GM18499 (cell line): ENCODE measurements at regions not wholly inside any gene's neighbourhood (a gene's known extent, or its start where the extent isn't known, plus 50 kb on each side); places are given as distances from the start of the nearest gene placed in this dataset.
A peak's percentile ranks its signal among the peaks of the same experiment; 100 is the strongest.

ENCODE experiments used
- ATAC-seq: cut with Tn5 transposase; IDR thresholded peaks from one replicate; pipeline ENCODE4 v1.9.1; 2021; ENCODE audit warnings: moderate number of reproducible peaks; ENCODE audit not compliant: insufficient read depth, unreplicated experiment

DNA sequence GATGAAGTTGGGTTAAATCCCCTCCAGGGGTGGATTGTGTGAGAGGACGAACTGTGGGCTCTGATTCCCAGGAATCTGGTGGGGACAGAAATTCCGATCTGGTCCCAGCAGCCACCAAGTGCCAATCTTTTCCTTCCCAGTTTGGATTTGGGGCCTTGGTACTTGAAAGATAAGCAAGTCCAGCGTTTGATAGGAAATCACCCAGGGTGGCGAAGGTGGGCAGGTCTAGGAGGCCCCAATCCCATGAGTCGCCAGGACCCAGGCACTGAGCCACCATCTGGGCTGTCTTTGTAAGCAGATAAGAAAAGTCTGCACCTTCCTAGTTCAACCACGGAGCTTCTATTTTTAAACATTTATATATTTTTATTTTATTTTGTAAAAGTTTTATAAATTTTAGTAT is 122.6 kb upstream of the LSM8 start:
- no peak for ATAC-seq

DNA sequence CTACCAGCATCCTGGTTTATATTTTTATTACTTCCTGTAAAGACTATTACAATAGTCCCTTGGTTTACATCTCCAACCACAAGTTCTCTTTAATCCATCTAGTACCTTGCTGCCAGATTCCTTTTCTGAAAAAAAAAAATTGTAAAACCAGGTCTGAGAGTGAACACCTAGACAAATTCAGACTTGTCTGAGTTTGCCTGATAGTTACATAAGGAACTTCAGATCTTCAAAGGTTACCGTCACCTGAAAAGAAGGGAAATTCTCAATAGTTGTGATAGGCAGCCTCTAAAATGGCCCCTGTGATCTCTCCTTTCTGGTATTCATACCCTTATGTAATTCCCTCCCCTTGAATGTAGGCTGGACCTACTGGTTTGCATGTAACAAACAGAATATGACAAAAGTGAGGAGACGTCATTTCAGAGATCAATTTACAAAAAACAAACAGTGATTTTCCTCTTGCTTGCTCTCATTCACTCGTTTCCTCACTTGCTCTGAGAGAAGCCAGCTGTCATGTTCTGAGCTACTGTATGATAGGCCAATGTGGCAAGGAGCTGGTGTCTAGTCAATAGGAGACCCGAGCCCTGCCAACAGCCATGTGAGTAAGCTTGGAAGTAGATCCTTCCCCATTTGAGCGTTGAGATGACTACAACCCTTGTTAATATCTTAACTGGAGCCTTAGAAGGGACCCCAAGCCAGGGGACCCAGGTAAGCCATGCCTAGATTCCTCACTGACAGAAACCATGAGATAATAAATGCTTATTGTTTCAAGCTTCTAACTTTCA is 110.9 kb upstream of the LSM8 start:
- ATAC-seq: no peak

DNA sequence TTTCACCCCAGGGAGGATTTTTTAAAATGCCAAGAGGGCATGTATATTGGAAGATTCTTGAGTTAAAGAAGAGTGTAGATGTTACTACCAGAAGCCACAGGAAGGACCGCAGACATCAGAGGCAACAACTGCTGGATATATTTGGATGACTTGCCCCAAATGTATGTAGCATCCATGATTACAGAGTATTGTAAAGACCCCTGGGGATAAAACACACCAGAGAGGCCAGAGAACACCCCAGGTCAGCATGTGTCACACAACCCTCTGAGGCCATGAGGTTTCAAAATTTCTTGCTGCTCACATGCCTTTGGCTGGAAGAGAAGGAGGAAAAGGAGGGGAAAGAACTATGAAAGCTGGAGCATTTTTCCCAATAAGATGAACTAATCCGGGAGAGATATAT is 108.0 kb upstream of the LSM8 start:
- no peak for ATAC-seq

DNA sequence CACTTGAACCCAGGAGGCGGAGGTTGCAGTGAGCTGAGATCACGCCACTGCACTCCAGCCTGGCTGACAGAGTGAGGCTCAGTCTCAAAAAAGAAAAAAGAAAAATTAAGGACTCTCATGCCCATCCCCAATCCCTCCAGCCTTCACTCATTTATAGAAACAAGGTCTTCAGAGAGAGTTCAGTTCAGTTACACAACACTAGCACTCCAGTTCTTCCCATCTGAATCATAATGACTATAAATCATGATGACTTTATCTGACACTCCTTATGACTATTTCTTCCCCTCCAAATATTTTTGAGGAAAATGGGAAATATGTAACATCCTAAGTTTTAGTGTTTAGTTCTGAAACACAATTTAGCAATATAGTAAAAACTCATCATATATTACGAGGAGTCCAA is 107.4 kb upstream of the LSM8 start:
- no peak for ATAC-seq

DNA sequence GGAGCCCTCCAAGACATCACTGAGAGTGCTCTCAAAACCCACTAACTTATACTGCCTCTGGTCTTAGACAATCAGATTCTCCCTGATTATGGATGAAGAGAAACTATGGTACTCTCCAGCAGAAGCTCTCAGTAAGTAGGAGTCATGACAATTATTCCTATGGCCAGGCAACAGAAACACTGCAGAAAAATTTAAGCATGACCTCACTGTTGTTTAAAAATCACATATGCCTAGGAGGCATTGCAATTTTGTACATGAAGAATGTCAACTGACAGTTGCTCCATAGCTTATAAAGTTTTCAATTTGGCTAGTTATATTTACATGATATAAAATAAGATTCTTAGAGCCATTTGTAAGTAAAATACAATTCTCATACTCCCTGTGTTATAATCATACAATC is 105.9 kb upstream of the LSM8 start:
- ATAC-seq: no peak

DNA sequence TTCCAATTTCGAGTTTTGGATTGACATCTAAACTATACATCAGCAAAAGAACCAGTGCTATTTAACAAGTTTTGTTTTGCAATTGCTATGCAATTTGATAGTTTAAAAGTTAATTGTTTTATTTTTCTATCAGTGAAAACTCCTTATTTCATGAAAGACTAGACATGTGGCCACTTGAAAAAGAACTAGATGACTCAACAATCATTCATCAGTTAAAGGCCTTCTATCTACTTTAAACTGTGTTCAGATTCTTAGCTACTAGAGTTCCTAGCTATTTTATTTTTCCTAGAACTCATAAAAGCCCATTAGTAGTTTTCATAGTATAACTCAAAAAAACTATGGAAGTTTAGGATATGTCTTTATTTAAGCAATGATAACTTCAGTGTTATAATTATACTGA is 104.6 kb upstream of the LSM8 start:
- no peak for ATAC-seq

DNA sequence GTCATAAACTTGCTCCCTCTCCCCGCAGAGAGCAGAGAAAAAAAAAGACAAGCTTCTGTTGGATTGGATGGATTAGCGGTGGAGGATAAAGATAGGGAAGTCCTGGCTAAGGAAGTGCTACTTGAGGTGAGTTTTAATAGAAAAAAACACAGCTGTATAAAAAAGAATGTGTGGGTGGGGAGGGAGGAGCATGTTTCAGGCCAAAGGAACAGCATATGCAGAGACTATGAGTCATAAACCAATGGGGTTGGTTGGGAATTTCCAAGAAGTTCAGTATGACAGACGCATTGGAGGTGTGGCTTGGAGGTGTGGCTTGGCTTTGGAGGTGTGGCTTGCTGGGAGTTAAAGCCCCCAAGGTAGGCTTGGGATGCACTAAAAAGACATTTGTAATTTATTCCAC is 103.0 kb upstream of the LSM8 start:
- ATAC-seq: peak; percentile 96

DNA sequence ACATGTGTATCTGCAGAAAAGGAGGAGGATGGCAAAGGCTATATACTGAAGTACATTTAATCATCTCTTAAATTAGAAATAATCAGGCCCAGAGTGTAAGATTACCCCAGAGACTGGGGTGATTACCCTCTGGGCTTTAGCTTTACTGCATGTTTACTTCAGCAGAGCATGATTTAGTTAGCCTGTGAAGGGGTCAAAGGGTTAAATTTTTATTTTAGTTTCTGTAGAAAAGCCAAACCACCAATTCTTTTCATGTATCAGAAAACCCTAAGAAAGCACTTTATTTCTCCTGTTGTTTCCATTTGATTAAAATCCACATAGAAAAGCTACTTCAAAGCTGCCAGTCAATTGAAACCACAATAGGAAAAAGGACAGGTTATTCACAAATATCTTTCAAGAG is 101.5 kb upstream of the LSM8 start:
- no peak for ATAC-seq

DNA sequence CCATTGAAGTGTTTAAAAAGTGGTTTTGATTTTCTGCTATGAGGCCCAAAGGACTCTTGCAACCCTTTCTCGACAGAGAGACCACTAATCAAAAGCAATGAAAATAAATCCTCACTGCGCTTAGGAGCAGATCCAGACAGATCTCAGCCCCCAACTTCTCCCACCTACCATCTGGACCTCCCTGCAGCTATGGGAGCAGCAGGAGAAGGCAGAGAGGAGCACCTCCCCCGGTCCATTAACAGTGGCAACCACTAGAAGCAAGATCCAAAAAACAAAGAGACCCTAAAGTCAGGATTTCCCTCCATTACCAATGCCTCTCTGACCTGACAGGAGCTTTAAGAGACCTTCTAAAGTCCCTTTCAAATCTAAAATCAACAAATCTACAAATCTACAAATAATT is 99.0 kb upstream of the LSM8 start:
- ATAC-seq: no peak

DNA sequence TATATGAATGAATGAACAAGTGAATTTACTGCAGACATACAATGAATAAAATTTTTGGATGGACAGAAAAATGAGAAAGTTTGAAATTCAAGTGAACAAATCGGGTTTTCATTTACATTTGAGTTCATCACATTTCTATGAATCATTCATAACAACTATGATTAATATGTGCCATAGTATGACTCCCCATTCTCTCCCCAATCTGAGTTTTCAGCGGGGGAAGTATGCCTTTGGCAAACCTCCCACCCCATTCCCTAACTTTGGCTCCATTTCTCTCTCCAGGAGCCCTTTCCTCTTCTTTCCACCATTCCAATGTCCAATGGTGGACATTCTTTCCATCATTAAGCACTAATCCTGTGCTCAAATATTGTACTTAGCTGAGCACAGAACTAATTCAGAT is 96.8 kb upstream of the LSM8 start:
- no peak for ATAC-seq

DNA sequence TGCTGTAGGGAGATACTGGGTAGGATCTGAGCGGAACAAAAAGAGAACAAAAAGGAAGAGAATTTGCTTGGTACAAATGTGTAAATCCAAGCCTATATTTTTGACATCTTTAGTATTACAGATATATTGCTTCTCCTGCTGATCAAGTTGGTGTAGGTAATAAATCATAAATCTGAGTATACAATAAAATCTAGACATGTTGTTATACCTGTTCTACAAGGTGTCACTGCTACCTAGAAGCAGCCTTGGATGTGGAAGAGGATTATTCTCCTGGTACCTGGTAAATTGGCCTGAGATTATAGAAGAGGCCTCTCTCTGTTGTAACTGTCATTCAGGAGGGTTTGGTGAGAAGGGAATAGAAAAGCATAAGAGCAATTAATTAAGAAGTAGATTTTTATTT is 89.9 kb upstream of the LSM8 start:
- ATAC-seq: no peak

DNA sequence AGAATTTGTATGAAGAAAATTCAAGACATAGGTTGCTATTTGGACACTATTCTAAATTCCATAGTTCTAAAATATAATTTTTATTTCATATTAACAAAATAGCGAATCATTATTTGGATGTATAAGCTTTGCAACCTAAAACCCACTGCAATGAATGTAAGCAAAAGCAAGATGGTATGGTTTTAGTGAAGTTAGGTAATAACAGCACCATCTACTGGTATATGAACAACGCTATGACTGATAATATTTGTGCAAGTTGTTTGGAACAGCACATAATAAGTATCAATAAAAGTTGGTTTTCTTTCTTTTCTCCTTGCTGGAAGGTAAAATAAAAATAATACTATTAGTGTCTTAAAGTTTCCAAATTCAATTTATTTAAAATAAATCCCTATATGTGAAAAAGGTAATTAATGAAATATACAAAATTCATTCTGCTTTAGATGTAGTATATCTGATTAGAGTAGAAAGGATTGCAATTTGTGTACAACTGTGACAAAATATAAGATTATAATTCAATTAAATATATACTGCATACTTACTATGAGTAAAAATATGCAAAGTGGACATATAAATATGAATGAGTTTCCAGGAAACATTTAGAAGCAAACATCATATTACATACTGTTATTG is 79.0 kb upstream of the LSM8 start:
- ATAC-seq: no peak

DNA sequence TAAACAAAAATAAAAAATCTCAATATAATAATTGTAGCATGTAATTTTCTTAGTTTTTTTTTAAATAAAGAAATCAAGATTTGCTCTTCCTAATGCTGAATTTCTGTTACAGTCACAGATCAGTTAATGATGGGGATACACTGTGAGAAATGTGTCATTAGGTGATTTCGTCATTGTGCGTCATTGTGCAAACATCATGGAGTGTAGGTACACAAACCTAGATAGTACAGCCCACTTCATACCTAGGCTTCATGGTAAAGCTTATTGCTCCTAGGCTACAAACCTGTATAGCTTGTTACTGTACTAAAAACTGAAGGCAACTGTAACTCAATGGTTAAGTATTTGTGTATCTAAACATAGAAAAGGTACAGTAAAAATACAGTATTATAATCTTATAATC is 74.4 kb upstream of the LSM8 start:
- ATAC-seq: no peak

DNA sequence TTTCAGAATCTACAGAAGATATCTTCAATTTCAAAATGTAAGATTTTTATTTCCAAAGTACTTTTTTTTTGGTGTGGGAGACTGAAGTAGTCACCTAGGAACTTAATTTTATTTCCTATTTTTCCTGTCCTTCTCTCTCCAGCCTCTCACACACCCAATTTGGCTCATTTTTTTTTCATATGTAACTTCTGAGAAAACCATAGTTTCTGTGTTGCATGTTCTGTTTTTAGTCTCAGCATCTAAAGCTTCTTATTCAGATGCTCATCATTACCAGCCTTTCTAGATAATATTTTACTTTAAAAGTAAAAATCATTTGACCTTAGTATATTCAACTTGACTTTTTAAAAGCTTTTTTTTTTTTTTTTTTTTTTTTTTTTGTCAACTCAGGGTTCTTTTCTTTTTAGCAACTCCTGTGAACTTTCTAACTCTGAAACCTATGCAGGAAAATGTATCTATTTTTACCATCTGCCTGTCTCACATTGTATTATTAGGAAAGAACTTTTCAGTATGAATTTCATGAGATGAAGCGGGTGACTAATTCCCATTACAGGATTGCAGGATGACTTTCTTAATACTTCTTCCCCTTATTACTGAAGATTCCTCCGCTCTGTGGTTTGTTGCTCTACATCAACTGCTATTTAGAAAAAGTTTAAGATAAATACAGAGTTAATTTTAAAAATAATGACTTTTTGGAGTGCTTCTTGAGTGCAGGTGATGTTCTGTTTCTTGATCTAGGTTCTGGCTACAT is 73.6 kb upstream of the LSM8 start:
- no peak for ATAC-seq

DNA sequence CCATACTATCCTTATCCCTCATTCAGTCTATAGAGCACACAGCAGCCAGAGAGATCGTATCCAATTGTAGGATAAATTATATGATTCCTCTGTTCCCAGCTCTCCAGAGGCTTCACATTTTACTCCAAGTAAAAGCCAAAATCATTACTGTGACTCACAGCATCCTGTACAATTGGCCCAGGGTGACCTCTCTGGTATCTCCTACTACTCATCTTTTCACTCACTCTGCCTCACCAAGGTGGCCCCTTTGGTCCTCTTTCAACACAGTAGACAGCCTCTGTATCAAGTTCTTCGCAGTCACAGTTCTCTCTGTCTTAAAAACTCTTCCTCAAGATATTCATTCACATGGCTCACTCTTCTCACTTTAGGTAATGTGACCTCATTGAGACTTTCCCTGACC is 72.6 kb upstream of the LSM8 start:
- no peak for ATAC-seq

DNA sequence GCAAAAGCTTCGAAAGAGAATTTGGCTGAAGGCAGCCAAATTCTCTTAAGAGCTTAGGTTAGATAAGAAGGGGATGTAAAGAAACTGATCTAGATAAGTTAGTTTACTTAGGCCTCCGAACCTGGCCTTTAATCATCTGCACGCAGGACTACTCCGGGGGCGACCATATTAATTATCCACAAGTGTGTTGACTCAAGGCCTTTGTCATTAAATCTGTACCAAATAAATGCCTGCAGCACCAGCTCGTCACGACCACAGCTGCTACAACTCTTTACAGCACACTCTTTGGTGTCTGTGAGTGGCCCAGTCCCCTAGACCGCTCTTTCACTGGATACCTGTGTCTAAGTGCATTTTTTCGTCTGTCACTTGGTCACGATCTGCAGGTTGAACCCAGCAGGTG is 69.8 kb upstream of the LSM8 start:
- no peak for ATAC-seq

DNA sequence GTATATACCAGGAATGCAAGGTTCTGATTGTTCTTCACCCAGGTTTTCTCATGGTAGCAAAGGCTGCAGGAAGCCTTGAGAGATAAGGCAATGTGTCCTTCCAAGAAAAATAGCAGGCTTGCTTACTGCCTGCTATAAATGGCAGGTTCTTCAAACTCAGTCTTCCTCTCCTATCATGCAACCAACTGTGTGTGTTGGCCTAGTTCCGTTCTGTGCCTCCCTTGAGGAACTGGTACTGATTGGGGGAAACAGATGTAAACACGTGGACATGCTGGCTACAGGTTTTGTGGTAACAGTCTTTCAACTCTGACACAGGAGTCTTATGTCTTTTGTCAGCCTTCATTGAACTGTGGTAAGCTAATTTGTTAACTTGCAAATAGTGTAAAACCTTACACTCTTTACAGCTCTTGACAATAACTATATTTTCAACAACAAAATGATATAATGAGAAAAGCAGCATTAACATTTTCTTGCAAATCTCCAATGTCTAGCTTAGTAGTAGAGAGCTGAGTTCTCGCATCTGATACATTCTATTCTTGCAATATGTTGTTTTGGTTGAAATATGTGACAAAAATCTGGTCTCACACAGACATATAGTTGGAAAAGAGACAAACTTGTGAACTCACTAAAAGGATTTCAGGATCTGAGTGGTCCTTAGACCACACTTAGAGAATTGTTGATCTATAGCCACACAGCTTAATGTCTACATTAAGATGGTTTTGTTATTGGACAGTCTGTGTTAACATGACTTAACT is 54.7 kb upstream of the LSM8 start:
- ATAC-seq: peak; percentile 83

DNA sequence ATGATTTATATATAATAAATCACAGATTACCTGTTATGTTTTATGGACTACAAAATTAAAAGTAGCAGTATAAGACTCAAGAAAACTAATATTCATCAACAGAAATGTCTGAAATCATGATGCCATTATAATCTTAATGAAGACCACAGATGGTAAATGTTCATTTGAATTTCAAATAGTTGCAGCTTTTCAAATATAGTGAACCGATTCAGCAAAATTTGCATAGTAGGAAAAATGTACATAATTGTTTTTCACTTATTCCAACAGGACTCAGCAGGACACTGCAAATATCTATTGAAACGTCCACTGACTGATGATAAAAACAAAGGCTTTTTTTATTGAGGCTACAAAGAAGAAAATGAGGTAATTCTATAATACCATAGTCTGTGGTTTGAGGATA is 51.2 kb upstream of the LSM8 start:
- no peak for ATAC-seq
